K562 (cell line): ENCODE measurements at regions not wholly inside any gene's neighbourhood (a gene's known extent, or its start where the extent isn't known, plus 50 kb on each side); places are given as distances from the start of the nearest gene placed in this dataset.

Experiments used
- HNRNPUL1 ChIP-seq: fragments of 200-400 bp; formaldehyde crosslinking; IDR thresholded peaks from 2 replicates; pipeline ENCODE4 v1.6.1; 2017; ENCODE audit warnings: low read length
- NR3C1 ChIP-seq: sonication (generic); formaldehyde crosslinking; IDR thresholded peaks from 2 replicates; pipeline ENCODE4 v1.8.1; 2022; ENCODE audit warnings: missing genetic modification reagents
- SAFB2 ChIP-seq: fragments of 200-400 bp; formaldehyde crosslinking; IDR thresholded peaks from 2 replicates; pipeline ENCODE4 v1.6.1; 2018; ENCODE audit warnings: borderline replicate concordance, low read length, low read depth, moderate library complexity; ENCODE audit not compliant: severe bottlenecking
- TAF1 ChIP-seq: IDR thresholded peaks from 2 replicates; pipeline ENCODE4 v1.6.1; 2011; ENCODE audit warnings: mild to moderate bottlenecking, low read length, moderate library complexity; ENCODE audit not compliant: insufficient read depth, control insufficient read depth, severe bottlenecking; ENCODE audit errors: extremely low read depth
- TCF7 ChIP-seq: sonication (generic); IDR thresholded peaks from 2 replicates; pipeline ENCODE4 v1.6.1; 2016; ENCODE audit warnings: antibody characterized with exemption, borderline replicate concordance
- TEAD4 ChIP-seq, 2 experiments: sonication (generic) in 1 of 2; formaldehyde crosslinking in 1 of 2; IDR thresholded peaks; 2 replicates each; pipeline versions ENCODE4 v1.6.1 to v1.8.0; 2012 to 2022; ENCODE audit warnings: borderline replicate concordance in 1 of 2, inconsistent platforms in 1 of 2, low read length in 1 of 2, mild to moderate bottlenecking in 1 of 2, missing genetic modification reagents in 1 of 2
- TF ChIP-seq, protein P1 (sequence below): fragments of 250-450 bp; sonication (Bioruptor Pico); IDR thresholded peaks from 2 replicates; pipeline ENCODE4 v1.4.0; 2020
- TF ChIP-seq, protein P2 (sequence below): fragments of 200-800 bp; sonication (Bioruptor generic); IDR thresholded peaks from 2 replicates; pipeline ENCODE4 v1.6.1; 2017; ENCODE audit warnings: missing genetic modification characterization, missing compliant biosample characterization

DNA sequence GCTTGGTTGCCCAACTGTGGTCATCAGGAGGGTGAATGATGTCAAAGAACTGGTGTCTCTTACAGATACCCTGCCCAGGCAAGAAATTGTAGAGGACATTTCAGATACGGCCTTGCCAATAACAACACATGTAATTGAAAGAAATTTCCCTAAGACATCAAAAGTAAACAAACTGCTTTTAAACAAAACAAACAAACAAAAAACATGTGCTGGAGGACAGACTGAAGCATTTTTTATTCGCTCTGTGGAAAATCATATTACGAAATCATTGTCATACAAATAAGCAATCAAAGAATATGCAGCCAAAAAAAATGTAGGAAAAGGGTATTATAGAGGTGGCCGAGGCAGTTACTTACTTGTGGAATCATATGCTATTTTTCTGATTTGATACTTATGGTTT lies 52.1 kb upstream of the MYEOV start (continued):
- TF ChIP-seq, protein P1, sequence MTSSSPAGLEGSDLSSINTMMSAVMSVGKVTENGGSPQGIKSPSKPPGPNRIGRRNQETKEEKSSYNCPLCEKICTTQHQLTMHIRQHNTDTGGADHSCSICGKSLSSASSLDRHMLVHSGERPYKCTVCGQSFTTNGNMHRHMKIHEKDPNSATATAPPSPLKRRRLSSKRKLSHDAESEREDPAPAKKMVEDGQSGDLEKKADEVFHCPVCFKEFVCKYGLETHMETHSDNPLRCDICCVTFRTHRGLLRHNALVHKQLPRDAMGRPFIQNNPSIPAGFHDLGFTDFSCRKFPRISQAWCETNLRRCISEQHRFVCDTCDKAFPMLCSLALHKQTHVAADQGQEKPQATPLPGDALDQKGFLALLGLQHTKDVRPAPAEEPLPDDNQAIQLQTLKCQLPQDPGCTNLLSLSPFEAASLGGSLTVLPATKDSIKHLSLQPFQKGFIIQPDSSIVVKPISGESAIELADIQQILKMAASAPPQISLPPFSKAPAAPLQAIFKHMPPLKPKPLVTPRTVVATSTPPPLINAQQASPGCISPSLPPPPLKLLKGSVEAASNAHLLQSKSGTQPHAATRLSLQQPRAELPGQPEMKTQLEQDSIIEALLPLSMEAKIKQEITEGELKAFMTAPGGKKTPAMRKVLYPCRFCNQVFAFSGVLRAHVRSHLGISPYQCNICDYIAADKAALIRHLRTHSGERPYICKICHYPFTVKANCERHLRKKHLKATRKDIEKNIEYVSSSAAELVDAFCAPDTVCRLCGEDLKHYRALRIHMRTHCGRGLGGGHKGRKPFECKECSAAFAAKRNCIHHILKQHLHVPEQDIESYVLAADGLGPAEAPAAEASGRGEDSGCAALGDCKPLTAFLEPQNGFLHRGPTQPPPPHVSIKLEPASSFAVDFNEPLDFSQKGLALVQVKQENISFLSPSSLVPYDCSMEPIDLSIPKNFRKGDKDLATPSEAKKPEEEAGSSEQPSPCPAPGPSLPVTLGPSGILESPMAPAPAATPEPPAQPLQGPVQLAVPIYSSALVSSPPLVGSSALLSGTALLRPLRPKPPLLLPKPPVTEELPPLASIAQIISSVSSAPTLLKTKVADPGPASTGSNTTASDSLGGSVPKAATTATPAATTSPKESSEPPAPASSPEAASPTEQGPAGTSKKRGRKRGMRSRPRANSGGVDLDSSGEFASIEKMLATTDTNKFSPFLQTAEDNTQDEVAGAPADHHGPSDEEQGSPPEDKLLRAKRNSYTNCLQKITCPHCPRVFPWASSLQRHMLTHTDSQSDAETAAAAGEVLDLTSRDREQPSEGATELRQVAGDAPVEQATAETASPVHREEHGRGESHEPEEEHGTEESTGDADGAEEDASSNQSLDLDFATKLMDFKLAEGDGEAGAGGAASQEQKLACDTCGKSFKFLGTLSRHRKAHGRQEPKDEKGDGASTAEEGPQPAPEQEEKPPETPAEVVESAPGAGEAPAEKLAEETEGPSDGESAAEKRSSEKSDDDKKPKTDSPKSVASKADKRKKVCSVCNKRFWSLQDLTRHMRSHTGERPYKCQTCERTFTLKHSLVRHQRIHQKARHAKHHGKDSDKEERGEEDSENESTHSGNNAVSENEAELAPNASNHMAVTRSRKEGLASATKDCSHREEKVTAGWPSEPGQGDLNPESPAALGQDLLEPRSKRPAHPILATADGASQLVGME (CRISPR knock-in tag) = no peak
- TF ChIP-seq HNRNPUL1 (no peak), TCF7 (no peak), NR3C1 (no peak), TEAD4 (IDR thresholded peaks at IDR 0.05; ENCODE audit: low read length) (no peak), TEAD4 (CRISPR knock-in tag; IDR thresholded peaks at IDR 0.05; ENCODE audit: borderline replicate concordance) (no peak), SAFB2 (no peak), TAF1 (no peak)
- TF ChIP-seq, protein P2, sequence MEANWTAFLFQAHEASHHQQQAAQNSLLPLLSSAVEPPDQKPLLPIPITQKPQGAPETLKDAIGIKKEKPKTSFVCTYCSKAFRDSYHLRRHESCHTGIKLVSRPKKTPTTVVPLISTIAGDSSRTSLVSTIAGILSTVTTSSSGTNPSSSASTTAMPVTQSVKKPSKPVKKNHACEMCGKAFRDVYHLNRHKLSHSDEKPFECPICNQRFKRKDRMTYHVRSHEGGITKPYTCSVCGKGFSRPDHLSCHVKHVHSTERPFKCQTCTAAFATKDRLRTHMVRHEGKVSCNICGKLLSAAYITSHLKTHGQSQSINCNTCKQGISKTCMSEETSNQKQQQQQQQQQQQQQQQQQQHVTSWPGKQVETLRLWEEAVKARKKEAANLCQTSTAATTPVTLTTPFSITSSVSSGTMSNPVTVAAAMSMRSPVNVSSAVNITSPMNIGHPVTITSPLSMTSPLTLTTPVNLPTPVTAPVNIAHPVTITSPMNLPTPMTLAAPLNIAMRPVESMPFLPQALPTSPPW = no peak
